Suppressor macrophage (primary cell): ENCODE measurements at regions not wholly inside any gene's neighbourhood (a gene's known extent, or its start where the extent isn't known, plus 50 kb on each side); places are given as distances from the start of the nearest gene placed in this dataset.

Experiments used
- DNase-seq, 4 experiments: peaks; one replicate each; pipeline ENCODE4 v3.0.0-alpha.2; 2020 to 2022

- DNase-seq = peak in 1 of 4 experiments; percentile 14
These were observed 396.6 kb upstream of the TRIB2 start for GRCh38 chr2:12320027-12320734.

DNA sequence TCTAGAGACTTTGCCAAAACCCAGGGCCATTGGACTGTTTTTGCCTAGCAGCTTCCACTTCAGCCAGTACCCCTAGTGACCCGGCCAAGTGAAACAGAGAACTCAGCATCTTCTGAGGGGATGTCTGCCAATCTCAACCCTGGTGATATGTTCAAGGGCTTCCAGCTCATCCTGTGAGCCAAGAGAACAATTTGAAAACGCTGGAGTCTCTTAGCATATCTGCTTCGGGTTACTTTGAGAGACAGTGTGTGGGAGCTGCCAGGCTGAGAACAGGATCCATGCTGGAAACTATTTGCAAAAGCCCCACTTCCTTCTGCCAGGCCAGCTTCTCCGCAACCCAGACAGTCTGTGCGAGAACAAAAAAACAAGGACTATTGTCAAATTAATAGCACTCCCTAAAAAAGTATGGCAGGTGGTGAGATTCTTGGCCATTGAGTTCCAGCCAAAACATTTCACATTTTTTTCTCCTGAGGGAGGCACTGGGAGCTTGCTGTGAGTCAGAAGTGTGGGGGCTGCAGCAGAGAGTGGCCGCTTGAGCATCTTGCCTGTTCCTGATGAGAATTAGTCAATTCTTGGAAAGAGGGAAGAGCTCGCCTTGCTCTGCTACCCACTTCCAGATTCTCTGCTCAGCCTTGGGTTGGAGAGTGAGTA, 395.6 kb upstream of the TRIB2 start:
- peak; percentile 38 to 69 (median 55) for DNase-seq

- DNase-seq = no peak
These were observed 394.9 kb upstream of the TRIB2 start for GRCh38 chr2:12321886-12322285.

DNA sequence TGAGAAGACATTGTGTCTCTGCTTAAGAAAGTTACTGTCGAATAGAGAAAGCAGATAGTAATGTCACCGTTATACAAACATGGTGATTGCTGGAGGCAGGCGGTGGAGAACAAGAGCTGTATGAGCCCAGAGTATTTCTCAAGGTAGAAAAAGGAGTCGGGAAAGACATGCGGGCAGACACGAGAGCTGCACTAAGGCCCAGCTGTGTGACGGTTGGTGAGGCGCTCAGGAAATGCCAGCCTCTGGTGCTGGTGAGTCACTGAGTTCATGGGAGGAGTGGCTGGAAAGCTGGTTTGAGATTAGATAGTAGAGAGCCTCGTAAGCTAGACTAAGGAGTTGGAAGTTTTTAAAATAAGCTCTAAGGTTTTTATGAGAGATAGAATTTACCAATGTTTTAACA, 390.9 kb upstream of the TRIB2 start:
- peak; percentile 30 to 42 (median 32) for DNase-seq

DNA sequence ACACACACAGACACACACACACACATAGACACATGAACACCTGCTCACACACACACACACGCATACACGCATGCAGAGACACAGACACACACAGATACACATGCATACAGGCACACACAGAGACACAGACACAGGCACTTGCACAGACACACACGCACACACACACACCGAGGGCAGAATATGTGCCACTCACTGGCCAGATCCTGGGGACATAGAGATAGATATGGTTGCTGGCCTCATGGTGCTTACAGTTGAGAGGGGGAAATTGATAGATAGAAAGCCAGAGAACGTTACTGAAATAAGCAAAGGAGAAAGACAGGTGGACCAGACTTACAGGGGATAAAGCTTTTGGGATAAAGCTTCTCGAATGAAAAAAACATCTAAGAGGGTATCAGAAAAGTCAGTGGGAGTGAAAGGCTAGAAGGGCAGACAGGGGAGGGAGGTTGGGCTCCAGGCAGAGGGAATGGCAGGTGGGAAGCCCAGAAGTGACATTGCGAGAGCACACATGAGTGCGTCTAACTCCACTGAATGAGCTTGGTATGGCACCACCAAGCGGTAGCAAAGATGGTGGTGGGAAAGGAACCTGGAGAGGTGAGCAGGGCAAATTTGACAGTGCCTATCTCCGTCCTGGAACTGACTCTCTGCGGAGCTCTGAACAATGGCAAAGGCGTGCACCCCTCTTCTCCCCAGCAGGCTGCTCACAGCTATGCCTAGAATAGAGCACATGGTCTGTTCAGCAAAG, 390.1 kb upstream of the TRIB2 start:
- DNase-seq = no peak

DNA sequence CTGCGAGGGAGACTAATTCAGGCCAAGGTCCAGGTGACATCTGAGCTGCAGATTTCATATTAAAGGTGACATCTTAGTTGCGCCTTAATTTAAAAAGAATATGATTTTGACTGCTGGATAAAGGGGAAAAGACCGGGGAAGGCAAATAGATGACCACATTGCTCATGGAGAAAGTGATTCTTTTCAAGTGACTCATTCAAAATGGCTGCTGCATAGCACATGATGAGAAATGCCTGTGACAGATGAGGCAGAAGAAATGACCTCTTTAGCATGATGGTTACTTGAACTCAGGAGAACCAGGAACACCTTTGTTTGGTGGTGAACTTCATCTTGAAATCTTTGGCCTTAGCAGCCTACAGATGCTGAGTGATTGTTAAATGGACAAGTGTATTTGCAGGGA, 385.8 kb upstream of the TRIB2 start:
- DNase-seq = no peak

- no peak for DNase-seq
These were observed 385.0 kb upstream of the TRIB2 start for GRCh38 chr2:12331698-12332097.

DNA sequence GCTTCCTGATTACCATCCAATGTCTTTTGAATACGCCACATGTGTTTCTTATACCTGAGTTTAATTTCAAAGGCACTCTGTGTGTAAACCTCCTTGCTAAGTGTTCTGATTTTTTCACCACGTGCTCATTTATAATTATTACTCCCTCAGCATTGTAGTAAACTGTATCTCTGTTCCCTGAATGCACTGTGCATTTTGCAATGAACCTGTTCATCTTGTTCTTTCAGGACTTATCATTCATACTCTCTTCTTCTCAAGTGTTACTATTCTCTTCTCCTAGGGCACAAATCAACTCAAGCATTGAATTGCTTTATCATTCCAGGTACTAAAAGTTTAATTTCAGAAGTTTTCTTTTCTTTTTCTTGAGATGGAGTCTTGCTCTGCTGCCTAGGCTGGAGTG, 383.4 kb upstream of the TRIB2 start:
- DNase-seq = no peak

GRCh38 chr2:12334412-12334966, 382.2 kb upstream of the TRIB2 start:
- no peak for DNase-seq

DNA sequence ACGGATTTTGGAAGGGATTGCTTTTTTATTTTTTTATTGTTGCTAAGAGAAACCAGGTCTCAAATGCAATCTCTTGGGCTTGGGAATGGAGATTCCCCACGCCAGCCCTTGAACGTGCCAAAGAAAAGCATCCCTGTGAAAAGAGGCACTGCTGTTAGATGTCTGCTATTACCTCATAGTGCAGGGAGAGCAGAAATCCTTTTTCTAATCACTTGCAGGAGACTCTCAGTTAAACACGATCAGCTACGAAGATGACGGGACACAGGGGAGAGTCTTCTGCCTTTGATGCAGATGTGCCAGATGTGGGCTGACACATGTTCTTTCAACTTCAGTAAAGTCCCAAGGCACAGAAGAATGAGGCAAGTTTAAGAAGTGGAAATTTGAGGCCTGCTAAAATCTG, 381.6 kb upstream of the TRIB2 start:
- DNase-seq = no peak

GRCh38 chr2:12335995-12336394, 380.7 kb upstream of the TRIB2 start:
- no peak for DNase-seq

DNA sequence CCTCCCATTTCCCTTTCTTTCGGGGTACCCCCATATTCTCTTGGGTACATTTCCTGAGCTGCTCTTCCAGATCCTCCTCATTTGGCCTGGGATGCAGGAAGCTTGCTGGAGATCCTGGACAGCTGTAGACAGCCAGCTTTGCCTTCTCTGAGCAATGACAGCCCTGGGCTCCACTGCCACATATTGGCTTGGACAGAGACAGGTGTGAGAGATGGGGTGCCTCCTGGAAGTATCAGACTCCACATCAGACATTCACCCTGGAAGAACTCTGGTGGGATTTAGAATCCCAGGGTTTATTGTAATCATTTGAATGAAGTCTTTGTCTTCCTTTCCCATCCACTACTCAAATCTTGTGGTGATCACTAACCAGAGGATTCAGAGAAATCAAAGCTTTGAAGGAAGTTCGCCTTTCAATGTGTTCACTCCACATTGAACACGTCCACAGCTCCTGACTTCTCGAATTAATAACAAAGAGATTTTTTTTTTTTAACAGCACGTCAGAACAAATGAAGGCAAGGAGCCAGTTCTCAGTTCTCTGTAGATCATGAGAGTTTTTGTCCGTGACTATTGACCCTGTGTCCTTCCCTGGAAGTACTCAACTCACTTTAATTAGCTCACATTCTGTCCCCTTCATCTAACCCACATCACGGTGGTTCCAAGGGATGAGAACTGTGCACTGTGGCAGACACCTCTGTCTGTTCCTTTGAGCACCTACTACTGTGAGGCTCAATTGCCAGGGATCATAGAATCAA, 377.6 kb upstream of the TRIB2 start:
- DNase-seq = no peak

GRCh38 chr2:12340164-12340563, 376.6 kb upstream of the TRIB2 start:
- no peak for DNase-seq

- no peak for DNase-seq
These were observed 375.5 kb upstream of the TRIB2 start for GRCh38 chr2:12341215-12341614.

GRCh38 chr2:12341920-12342319, 374.8 kb upstream of the TRIB2 start:
- no peak for DNase-seq

GRCh38 chr2:12343141-12343540, 373.6 kb upstream of the TRIB2 start:
- no peak for DNase-seq

DNA sequence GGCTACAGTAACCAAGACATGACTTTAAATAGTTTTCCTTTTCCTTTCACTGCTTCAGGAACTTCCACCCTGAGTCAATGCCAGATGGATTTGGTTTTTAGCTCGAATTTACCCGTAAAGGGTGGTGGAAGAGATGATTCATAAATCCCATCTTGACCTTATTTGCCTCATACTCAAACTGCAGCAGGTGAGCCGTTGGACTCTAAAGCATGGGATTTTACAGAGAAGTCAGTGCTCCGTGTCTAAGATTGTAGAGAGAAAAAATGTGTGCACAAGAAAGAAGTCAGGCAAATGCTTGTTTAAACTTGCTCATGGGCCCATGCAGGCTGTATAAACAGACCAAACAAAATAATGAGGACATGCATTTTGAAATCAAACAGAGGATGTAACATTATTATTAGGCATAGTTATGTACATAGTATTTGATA, 369.7 kb upstream of the TRIB2 start:
- DNase-seq = no peak

DNA sequence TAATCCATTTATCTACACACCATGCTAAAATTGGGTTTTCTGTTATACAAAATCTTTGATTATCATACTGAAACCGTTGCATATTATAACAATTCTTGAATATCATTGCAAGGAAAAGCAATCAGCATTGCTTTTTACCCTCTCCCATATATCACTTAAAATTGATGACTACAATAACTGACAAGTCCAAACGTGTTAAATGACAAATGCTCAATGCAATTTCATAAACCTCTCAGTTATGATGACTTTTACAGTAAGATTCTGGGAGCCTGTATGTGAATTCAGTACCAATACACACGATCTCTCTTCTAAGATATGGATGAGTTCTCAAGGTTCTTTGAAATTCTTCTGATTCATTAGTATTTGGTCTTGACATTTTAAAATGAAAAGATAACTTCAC, 368.5 kb upstream of the TRIB2 start:
- DNase-seq = no peak

GRCh38 chr2:12350821-12351220, 365.9 kb upstream of the TRIB2 start:
- DNase-seq = no peak

DNA sequence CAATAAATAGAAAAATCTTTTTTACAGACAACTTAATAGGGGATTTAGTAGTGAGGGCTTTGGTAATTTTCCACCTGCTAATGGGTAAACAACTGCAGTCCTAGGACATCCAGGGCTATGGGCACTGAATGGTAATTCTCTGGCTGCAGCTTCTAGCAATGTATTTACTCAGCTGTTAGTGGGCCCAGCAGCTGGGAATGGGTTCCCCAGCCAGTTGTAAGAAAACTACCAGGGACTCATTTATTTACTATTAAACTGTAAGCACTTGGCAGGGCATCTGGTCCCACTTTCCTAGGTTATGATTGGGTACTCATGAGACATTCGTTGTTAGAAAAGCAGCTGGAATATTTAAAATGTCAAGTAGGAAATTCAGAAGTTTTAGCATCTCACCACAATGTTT, 363.8 kb upstream of the TRIB2 start:
- DNase-seq = no peak

- DNase-seq = no peak
These were observed 355.2 kb upstream of the TRIB2 start for GRCh38 chr2:12361506-12361905.

- peak; percentile 20 to 54 (median 49) for DNase-seq
These were observed 353.6 kb upstream of the TRIB2 start for GRCh38 chr2:12363138-12363537.

DNA sequence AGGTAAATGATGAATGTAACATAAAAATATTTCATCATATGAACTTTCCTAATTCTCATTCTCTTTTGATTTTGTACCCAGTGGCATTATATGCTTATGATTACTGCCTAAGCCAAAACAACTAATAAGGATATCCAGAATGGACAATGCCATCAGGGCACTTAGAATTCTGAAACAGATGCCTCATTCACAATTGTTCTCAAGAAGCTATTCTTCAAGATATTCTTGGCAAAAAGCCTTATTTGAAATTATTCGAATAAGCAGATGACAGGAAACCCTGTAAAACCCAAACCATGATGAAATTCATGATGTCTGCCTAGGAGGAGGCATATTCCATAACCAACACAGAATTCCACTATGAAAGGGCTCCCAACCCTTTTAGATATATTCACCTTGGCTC, 353.2 kb upstream of the TRIB2 start:
- peak in 1 of 4 experiments; percentile 3 for DNase-seq
